C4-2B (cell line): ENCODE measurements at regions not wholly inside any gene's neighbourhood (a gene's known extent, or its start where the extent isn't known, plus 50 kb on each side); places are given as distances from the start of the nearest gene placed in this dataset.

Experiments used
- H3K27ac ChIP-seq: fragments of 450-650 bp; 2 replicates; pipeline ENCODE4 v1.5.1; 2017
- CTCF ChIP-seq: fragments of 450-650 bp; conservative IDR thresholded peaks from 2 replicates; pipeline ENCODE4 v1.5.1; 2017; ENCODE audit warnings: mild to moderate bottlenecking
- ZFX ChIP-seq: fragments of 450-650 bp; IDR thresholded peaks from 2 replicates; pipeline ENCODE4 v1.6.1; 2017

GRCh38 chr3:102017784-102018183 is 168.5 kb downstream of the NFKBIZ start:
- TF ChIP-seq ZFX (no peak), CTCF (no peak)
- no peak overlapping the region for H3K27ac ChIP-seq

DNA sequence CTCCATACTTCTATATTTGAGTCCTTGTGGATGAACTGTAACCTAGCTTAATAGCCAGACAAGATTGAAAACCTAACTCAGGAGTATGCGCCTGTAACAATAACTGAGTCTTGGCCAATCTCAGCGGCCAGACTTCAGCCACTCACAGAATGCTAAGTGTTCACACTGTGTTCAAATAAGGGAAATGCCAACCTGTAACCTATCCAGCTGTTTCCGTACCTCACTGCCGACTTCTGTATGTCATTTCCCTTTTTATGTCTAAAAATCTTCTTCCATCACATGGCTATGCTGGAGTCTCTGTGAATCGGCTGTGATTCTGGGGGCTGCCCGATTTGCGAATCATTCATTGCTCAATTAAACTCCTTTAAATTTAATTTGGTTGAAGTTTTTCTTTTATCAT is 169.2 kb downstream of the NFKBIZ start:
- no peak for TF ChIP-seq ZFX
- TF ChIP-seq CTCF, result no peak

GRCh38 chr3:102020735-102021134 is 171.4 kb downstream of the NFKBIZ start:
- TF ChIP-seq CTCF, result no peak
- TF ChIP-seq ZFX, result no peak
- no peak overlapping the region for H3K27ac ChIP-seq

More for the DNA sequence above, 169.2 kb downstream of the NFKBIZ start:
- no peak overlapping the region for H3K27ac ChIP-seq

- TF ChIP-seq ZFX (no peak), CTCF (no peak)
- no peak overlapping the region for H3K27ac ChIP-seq
These were observed 175.1 kb downstream of the NFKBIZ start for GRCh38 chr3:102024270-102024904.

GRCh38 chr3:102025606-102026270 is 176.4 kb downstream of the NFKBIZ start:
- H3K27ac ChIP-seq, result no peak overlapping the region
- TF ChIP-seq ZFX (no peak), CTCF (no peak)

DNA sequence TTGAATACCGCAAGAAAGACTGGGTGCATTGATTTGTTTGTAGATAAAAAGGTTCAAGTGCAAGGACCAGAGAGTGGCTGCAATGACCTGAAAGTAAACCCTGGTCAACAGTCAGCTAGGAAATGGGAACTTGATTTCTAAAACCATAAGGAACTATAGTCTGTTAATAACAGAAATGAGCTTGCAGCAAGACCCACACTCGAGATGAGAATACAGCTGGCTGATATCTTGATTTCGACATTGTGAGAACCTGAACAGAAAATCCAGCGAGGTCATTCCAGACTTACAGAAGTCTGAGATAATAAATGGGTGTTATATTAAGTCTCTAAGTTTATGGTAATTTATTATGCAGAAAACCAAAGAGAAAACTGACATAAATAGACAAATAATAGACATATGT is 177.3 kb downstream of the NFKBIZ start:
- H3K27ac ChIP-seq, result no peak overlapping the region
- TF ChIP-seq CTCF (no peak), ZFX (no peak)

DNA sequence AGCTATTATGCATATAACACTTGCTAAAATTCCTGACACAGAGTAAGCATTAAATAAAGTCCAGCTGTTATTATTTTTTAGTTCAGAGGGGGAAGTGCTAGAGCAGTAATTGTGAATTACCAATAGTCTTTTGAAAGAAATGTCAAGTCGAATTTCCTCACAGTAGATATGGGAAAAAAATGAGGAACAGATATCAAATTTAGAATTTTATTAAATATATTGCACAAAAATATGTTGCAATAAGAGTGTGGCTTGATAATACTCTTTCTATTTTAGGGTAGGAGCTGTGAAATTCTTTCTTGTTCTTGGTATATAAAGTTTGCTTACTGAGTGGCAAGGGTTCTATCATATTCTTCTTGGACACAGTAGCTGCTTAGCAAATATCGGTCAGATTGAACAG is 181.3 kb downstream of the NFKBIZ start:
- H3K27ac ChIP-seq, result no peak overlapping the region
- TF ChIP-seq ZFX, result no peak
- no peak for TF ChIP-seq CTCF
